ENCODE measurements at regions not wholly inside any gene's neighbourhood (a gene's known extent, or its start where the extent isn't known, plus 50 kb on each side); places are given as distances from the start of the nearest gene placed in this dataset.

GRCh38 chr5:163917747-163918146, 412.3 kb downstream of the MAT2B start:
- no TSS peak for BruUV-seq (replicated peaks)
- H3K27ac ChIP-seq (ENCODE audit: extremely low read length, insufficient read depth, low read length): no peak overlapping the region
- WGBS (ENCODE audit: low lambda C conversion rate): 0% methylated on average over 1 of the region's 1 CpG
- in situ Hi-C loops (cut with HindIII; ENCODE audit: extremely low pct_ligation_motif_present, low pct_unique_long_range_greater_than_20kb): no loop called here
- CTCF ChIA-PET (ENCODE audit: low intra/inter-chr PET ratio, low total read pairs): no interaction called here
- no peak overlapping the region for H2AFZ ChIP-seq (ENCODE audit: low read length)
- no peaks in the 10 kb centered on the region for H3K79me2 ChIP-seq (ENCODE audit: insufficient read depth, low read length)
- no peak overlapping the region for H3K9ac ChIP-seq (ENCODE audit: insufficient read depth, low read depth, low read length)
- no peak overlapping the region for H3K4me3 ChIP-seq (replicated peaks in 1 of 3; ENCODE audit: insufficient read depth in 1 of 3, low read depth in 2 of 3, low read length in 3 of 3)
- POLR2A ChIA-PET: no interaction called here
- H4K20me1 ChIP-seq (ENCODE audit: insufficient read depth, low read length): no peaks in the 10 kb centered on the region
- H3K27me3 ChIP-seq (ENCODE audit: control insufficient read depth in 1 of 2, insufficient read depth in 2 of 2, low read length in 2 of 2): no peaks in the 10 kb centered on the region
- FAIRE-seq (no peak), DNase-seq (ENCODE audit: low spot score) (no peak), ATAC-seq (no peak)
- peaks cover 9% of the 10 kb centered on the region; the same call in 1 of the 2 replicates for H3K9me3 ChIP-seq (ENCODE audit: low read length)
- intact Hi-C loops (cut with micrococcal nuclease; ENCODE audit: unreplicated experiment): no loop called here
- no peak overlapping the region for H3K4me2 ChIP-seq (ENCODE audit: low read depth, low read length)
- peaks cover 16% of the 10 kb centered on the region for H3K4me1 ChIP-seq (ENCODE audit: insufficient read depth, low read length)
- no peaks in the 10 kb centered on the region for H3K36me3 ChIP-seq (replicated peaks in 1 of 2; ENCODE audit: control insufficient read depth in 1 of 2, insufficient read depth in 2 of 2, low read length in 2 of 2)
- no peak for TF ChIP-seq ZBTB2 (CRISPR knock-in tag; IDR thresholded peaks at IDR 0.05; ENCODE audit: low read depth)
- no peak for TF ChIP-seq TERF1 (CRISPR knock-in tag; IDR thresholded peaks at IDR 0.05)
- no peak for TF ChIP-seq ZIK1 (CRISPR knock-in tag; IDR thresholded peaks at IDR 0.05; ENCODE audit: borderline replicate concordance, low read depth)
- no peak for TF ChIP-seq ZBTB4 (CRISPR knock-in tag; IDR thresholded peaks at IDR 0.05; ENCODE audit: borderline replicate concordance)
- TF ChIP-seq PBX3 (CRISPR knock-in tag; IDR thresholded peaks at IDR 0.05; ENCODE audit: borderline replicate concordance): no peak
- no peak for TF ChIP-seq ZNF44 (CRISPR knock-in tag; IDR thresholded peaks at IDR 0.05)
- TF ChIP-seq NFE2 (CRISPR knock-in tag; IDR thresholded peaks at IDR 0.05): no peak
- TF ChIP-seq ZNF124 (CRISPR knock-in tag; IDR thresholded peaks at IDR 0.05): no peak
- no peak for TF ChIP-seq SNAPC4 (CRISPR knock-in tag; IDR thresholded peaks at IDR 0.05)
- TF ChIP-seq ZNF597 (CRISPR knock-in tag; IDR thresholded peaks at IDR 0.05): no peak
- TF ChIP-seq ATAD3A (CRISPR knock-in tag; IDR thresholded peaks at IDR 0.05): no peak
